ENCODE measurements at regions not wholly inside any gene's neighbourhood (a gene's known extent, or its start where the extent isn't known, plus 50 kb on each side); places are given as distances from the start of the nearest gene placed in this dataset.
A peak's percentile ranks its signal among the peaks of the same experiment; 100 is the strongest.

GRCh38 chr19:29056535-29056934 is 156.4 kb downstream of the UQCRFS1 start:
- peak; percentile 63 for FAIRE-seq
- DNase-seq (ENCODE audit: low read depth in 1 of 2, low spot score in 1 of 2): no peak
- POLR2A ChIA-PET: no interaction called here
- 54% methylated on average over 5 of the region's 5 CpGs for WGBS (ENCODE audit: missing lambda C conversion rate)
- Histone ChIP-seq H3K4me1 (no peaks in the 10 kb centered on the region), H3K4me2 (no peak overlapping the region), H3K9me3 (peaks cover 20% of the 10 kb centered on the region), H3K4me3 (no peak overlapping the region), H3K27ac (no peak overlapping the region)
- CTCF ChIA-PET: interaction anchor here (0.6 kb wide), 1 partner anchor 215 kb away, joined by 4 read pairs; no protein-coding TSS in a partner anchor
- TF ChIP-seq KDM1A (IDR thresholded peaks at IDR 0.05; ENCODE audit: low read depth) (no peak), TP53 (CRISPR knock-in tag; IDR thresholded peaks at IDR 0.05) (no peak), ESRRA (IDR thresholded peaks at IDR 0.05; ENCODE audit: borderline replicate concordance, low read length) (no peak), JUN (IDR thresholded peaks at IDR 0.05) (no peak), HDAC2 (IDR thresholded peaks at IDR 0.05) (no peak), GATA3 (IDR thresholded peaks at IDR 0.05; ENCODE audit: borderline replicate concordance) (no peak)
- peak in 1 of 2 experiments; percentile 34; a peak in 1 of 6 replicates for ATAC-seq

GRCh38 chr19:29054886-29055675 is 157.9 kb downstream of the UQCRFS1 start:
- Histone ChIP-seq H3K9me3 (peaks cover 17% of the 10 kb centered on the region; the same call in 2 of the 3 replicates), H3K4me3 (no peak overlapping the region), H3K4me2 (no peak overlapping the region), H3K27ac (no peak overlapping the region), H3K4me1 (no peaks in the 10 kb centered on the region)
- ChIA-PET POLR2A (no interaction called here), CTCF (interaction anchor here (1.2 kb wide), 1 partner anchor 12 kb away, joined by 3 read pairs; no protein-coding TSS in a partner anchor)
- 14% methylated on average over 10 of the region's 10 CpGs for WGBS (ENCODE audit: missing lambda C conversion rate)
- DNase-seq (ENCODE audit: low read depth in 1 of 2, low spot score in 1 of 2) (no peak), ATAC-seq (peak in 1 of 2 experiments; percentile 42; a peak in 3 of 6 replicates), FAIRE-seq (no peak)
- no peak for TF ChIP-seq USF2 (IDR thresholded peaks at IDR 0.05)
- no peak for TF ChIP-seq FOSL2 (IDR thresholded peaks at IDR 0.05)
- TF ChIP-seq FOSL2 (CRISPR knock-in tag; IDR thresholded peaks at IDR 0.05): peak; percentile 21; the same call in 1 of the 2 replicates
- TF ChIP-seq KDM5A (IDR thresholded peaks at IDR 0.05): no peak

DNA sequence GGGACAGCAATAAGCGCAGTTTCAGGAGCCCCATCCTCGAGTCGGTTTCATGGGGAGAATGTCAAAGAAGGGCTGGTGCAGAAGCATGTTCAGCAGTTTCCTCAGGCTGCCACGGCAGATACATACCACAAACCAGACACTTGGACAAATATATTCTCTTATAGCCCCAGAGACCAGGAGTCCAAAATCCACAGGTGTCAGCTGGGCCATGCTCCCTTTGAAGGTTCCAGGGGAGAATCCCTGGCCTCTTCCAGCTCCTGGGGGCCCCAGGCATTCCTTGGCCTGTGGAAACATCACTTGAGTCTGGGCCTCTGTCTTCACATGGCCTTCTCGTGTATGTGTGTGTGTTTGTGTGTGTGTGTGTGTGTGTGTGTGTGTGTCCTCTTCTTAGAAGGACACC is 164.1 kb downstream of the UQCRFS1 start:
- ChIA-PET CTCF (interaction anchor here (0.7 kb wide), 1 partner anchor 52 kb away, joined by 3 read pairs; no protein-coding TSS in a partner anchor), POLR2A (no interaction called here)
- H3K4me2 ChIP-seq: no peak overlapping the region
- DNase-seq (ENCODE audit: low read depth in 1 of 2, low spot score in 1 of 2) (no peak), ATAC-seq (no peak), FAIRE-seq (no peak)
- H3K9me3 ChIP-seq: peaks cover 16% of the 10 kb centered on the region; the same call in 2 of the 3 replicates
- H3K4me1 ChIP-seq: no peaks in the 10 kb centered on the region
- TF ChIP-seq RCOR1 (IDR thresholded peaks at IDR 0.05; ENCODE audit: low read depth, low read length): no peak
- TF ChIP-seq RFX5 (IDR thresholded peaks at IDR 0.05): no peak
- no peak for TF ChIP-seq TP53 (CRISPR knock-in tag; IDR thresholded peaks at IDR 0.05)
- TF ChIP-seq FOSL2 (IDR thresholded peaks at IDR 0.05): no peak
- no peak for TF ChIP-seq FOSL2 (CRISPR knock-in tag; IDR thresholded peaks at IDR 0.05)
- no peak for TF ChIP-seq CBX8 (IDR thresholded peaks at IDR 0.05)
- TF ChIP-seq HES2 (IDR thresholded peaks at IDR 0.05): no peak
- no peak for TF ChIP-seq HDAC2 (IDR thresholded peaks at IDR 0.05)
- no peak for TF ChIP-seq ZSCAN20 (CRISPR knock-in tag; IDR thresholded peaks at IDR 0.05)
- TF ChIP-seq EHMT2 (IDR thresholded peaks at IDR 0.05; ENCODE audit: low read depth): no peak
- TF ChIP-seq, protein P1, sequence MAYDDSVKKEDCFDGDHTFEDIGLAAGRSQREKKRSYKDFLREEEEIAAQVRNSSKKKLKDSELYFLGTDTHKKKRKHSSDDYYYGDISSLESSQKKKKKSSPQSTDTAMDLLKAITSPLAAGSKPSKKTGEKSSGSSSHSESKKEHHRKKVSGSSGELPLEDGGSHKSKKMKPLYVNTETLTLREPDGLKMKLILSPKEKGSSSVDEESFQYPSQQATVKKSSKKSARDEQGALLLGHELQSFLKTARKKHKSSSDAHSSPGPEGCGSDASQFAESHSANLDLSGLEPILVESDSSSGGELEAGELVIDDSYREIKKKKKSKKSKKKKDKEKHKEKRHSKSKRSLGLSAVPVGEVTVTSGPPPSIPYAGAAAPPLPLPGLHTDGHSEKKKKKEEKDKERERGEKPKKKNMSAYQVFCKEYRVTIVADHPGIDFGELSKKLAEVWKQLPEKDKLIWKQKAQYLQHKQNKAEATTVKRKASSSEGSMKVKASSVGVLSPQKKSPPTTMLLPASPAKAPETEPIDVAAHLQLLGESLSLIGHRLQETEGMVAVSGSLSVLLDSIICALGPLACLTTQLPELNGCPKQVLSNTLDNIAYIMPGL (CRISPR knock-in tag; IDR thresholded peaks at IDR 0.05; ENCODE audit: borderline replicate concordance): no peak
- TF ChIP-seq POLR2AphosphoS2 (conservative IDR thresholded peaks at IDR 0.05; ENCODE audit: low read length): no peak
- no peak for TF ChIP-seq GATA3 (IDR thresholded peaks at IDR 0.05; ENCODE audit: borderline replicate concordance)
- TF ChIP-seq, protein P2, sequence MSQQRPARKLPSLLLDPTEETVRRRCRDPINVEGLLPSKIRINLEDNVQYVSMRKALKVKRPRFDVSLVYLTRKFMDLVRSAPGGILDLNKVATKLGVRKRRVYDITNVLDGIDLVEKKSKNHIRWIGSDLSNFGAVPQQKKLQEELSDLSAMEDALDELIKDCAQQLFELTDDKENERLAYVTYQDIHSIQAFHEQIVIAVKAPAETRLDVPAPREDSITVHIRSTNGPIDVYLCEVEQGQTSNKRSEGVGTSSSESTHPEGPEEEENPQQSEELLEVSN (IDR thresholded peaks at IDR 0.05; ENCODE audit: borderline replicate concordance, low read depth): no peak
- TF ChIP-seq RARB (CRISPR knock-in tag; IDR thresholded peaks at IDR 0.05): no peak
- no peak for TF ChIP-seq PHF8 (IDR thresholded peaks at IDR 0.05; ENCODE audit: borderline replicate concordance, low read depth)
- TF ChIP-seq RNF2 (IDR thresholded peaks at IDR 0.05; ENCODE audit: borderline replicate concordance, low read depth): no peak
- TF ChIP-seq ZC3H11A (IDR thresholded peaks at IDR 0.05): no peak
- no peak for TF ChIP-seq JUNB (IDR thresholded peaks at IDR 0.05)
- H3K4me3 ChIP-seq: no peak overlapping the region
- WGBS (ENCODE audit: missing lambda C conversion rate): 3% methylated on average over 5 of the region's 5 CpGs
- no peak overlapping the region for H3K27ac ChIP-seq

Measured in A549 (cell line).